PC-3 (cell line): ENCODE measurements at regions not wholly inside any gene's neighbourhood (a gene's known extent, or its start where the extent isn't known, plus 50 kb on each side); places are given as distances from the start of the nearest gene placed in this dataset.

Experiments
- ATAC-seq: fragments of 200-7000 bp; cut with Tn5 transposase; 2 replicates; pipeline ENCODE4 v1.9.1; 2020; ENCODE audit warnings: mild to moderate bottlenecking, moderate library complexity
- BruUV-seq: library from RNA; stranded (reverse); fragments of 400-500 nt; replicated peaks from 2 replicates; lab custom pipeline; 2021; lab: Mats Ljungman, UMichigan
- CTCF ChIA-PET: fragments of 300-600 bp; sonication (Branson Sonifier 250); formaldehyde crosslinking; loops from one replicate; lab custom pipeline; 2022; ENCODE audit warnings: antibody characterized with exemption; lab: Charles Lee
- POLR2A ChIA-PET: fragments of 300-600 bp; sonication (Branson Sonifier 250); formaldehyde crosslinking; loops from one replicate; lab custom pipeline; 2022; ENCODE audit warnings: antibody characterized with exemption; ENCODE audit not compliant: unreplicated experiment; lab: Charles Lee
- DNase-seq: peaks from one replicate; pipeline ENCODE4 v3.0.0-alpha.2; 2015
- H2AFZ ChIP-seq: fragments of 300-600 bp; sonication (generic); 2 replicates; pipeline ENCODE4 v1.6.0; 2016; ENCODE audit warnings: antibody characterized with exemption, low read length
- H3F3A ChIP-seq: fragments of 300-600 bp; sonication (generic); one replicate; pipeline ENCODE4 v1.6.0; 2017; ENCODE audit warnings: antibody characterized with exemption, low read length, control low read depth, mild to moderate bottlenecking; ENCODE audit not compliant: unreplicated experiment
- H3K27ac ChIP-seq: fragments of 300-600 bp; sonication (generic); 2 replicates; pipeline ENCODE4 v1.5.1; 2016; ENCODE audit warnings: mild to moderate bottlenecking, low read length
- H3K27me3 ChIP-seq: fragments of 300-600 bp; sonication (generic); 2 replicates; pipeline ENCODE4 v1.6.1; 2016; ENCODE audit warnings: low read length, mixed read lengths
- H3K36me3 ChIP-seq: fragments of 300-600 bp; sonication (generic); 2 replicates; pipeline ENCODE4 v1.6.1; 2016; ENCODE audit warnings: low read depth, mixed run types, low read length, mixed read lengths
- H3K4me1 ChIP-seq: fragments of 300-600 bp; sonication (generic); 2 replicates; pipeline ENCODE4 v1.5.1; 2016; ENCODE audit warnings: low read length; ENCODE audit not compliant: insufficient read depth
- H3K4me2 ChIP-seq: fragments of 300-600 bp; sonication (generic); 2 replicates; pipeline ENCODE4 v1.6.0; 2016; ENCODE audit warnings: low read length
- H3K4me3 ChIP-seq: fragments of 300-600 bp; sonication (generic); 2 replicates; pipeline ENCODE4 v1.5.1; 2016; ENCODE audit warnings: mild to moderate bottlenecking, low read length, mixed read lengths
- H3K79me2 ChIP-seq: fragments of 300-600 bp; sonication (generic); 2 replicates; pipeline ENCODE4 v1.6.1; 2017; ENCODE audit warnings: low read length, mixed read lengths
- H3K9ac ChIP-seq: fragments of 300-600 bp; sonication (generic); 2 replicates; pipeline ENCODE4 v1.6.0; 2016; ENCODE audit warnings: mild to moderate bottlenecking, low read length
- H3K9me2 ChIP-seq: fragments of 300-600 bp; sonication (generic); replicated peaks from 2 replicates; pipeline ENCODE4 v1.6.1; 2016; ENCODE audit warnings: mixed run types, low read length, mixed read lengths
- H3K9me3 ChIP-seq: fragments of 300-600 bp; sonication (generic); 2 replicates; pipeline ENCODE4 v1.6.1; 2016; ENCODE audit warnings: low read length, mixed read lengths
- H4K20me1 ChIP-seq: fragments of 300-600 bp; sonication (generic); 2 replicates; pipeline ENCODE4 v1.6.1; 2016; ENCODE audit warnings: low read length, mixed read lengths
- EZH2 ChIP-seq: fragments of 300-600 bp; sonication (generic); IDR thresholded peaks from one replicate; pipeline ENCODE4 v1.6.1; 2017; ENCODE audit warnings: antibody characterized with exemption, mild to moderate bottlenecking, low read length; ENCODE audit not compliant: unreplicated experiment
- EZH2phosphoT487 ChIP-seq: fragments of 300-600 bp; sonication (generic); IDR thresholded peaks from 2 replicates; pipeline ENCODE4 v1.6.1; 2018; ENCODE audit warnings: mild to moderate bottlenecking, antibody characterized with exemption, low read length, borderline replicate concordance
- intact Hi-C: fragments of 100-400 bp; cut with micrococcal nuclease; formaldehyde crosslinking; loops from 2 replicates; pipeline ENCODE4 v1.9.0; 2023
- TF ChIP-seq, protein P1 (sequence below): fragments of 300-600 bp; sonication (generic); conservative IDR thresholded peaks from 2 replicates; pipeline ENCODE4 v1.5.1; 2017; ENCODE audit warnings: antibody characterized with exemption, low read depth, mild to moderate bottlenecking, low read length

DNA sequence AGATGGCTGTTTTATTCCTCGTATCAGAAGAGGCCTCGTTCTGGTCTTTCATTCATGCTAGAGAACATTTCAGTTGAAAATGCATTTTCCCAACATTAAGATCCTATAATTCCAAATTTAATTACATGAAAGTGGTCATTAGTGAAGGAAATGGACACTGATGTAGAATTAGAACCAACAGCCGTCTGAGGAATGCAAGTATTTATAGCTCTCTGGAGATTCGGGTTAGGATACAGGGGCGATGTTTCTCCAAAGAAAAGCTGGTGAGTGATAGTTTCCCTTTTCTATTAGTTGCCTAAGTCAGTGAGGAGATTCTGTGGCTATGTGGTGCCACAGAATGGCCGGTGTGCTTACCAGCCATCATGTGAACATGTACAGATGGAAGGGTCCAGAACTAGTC is 109.0 kb upstream of the IL12A start:
- ChIA-PET POLR2A (no interaction called here), CTCF (no interaction called here)
- no peak overlapping the region for H3K4me2 ChIP-seq
- H3K36me3 ChIP-seq: no peaks in the 10 kb centered on the region
- H2AFZ ChIP-seq: no peak overlapping the region
- TF ChIP-seq EZH2 (no peak), EZH2phosphoT487 (no peak)
- TF ChIP-seq, protein P1, sequence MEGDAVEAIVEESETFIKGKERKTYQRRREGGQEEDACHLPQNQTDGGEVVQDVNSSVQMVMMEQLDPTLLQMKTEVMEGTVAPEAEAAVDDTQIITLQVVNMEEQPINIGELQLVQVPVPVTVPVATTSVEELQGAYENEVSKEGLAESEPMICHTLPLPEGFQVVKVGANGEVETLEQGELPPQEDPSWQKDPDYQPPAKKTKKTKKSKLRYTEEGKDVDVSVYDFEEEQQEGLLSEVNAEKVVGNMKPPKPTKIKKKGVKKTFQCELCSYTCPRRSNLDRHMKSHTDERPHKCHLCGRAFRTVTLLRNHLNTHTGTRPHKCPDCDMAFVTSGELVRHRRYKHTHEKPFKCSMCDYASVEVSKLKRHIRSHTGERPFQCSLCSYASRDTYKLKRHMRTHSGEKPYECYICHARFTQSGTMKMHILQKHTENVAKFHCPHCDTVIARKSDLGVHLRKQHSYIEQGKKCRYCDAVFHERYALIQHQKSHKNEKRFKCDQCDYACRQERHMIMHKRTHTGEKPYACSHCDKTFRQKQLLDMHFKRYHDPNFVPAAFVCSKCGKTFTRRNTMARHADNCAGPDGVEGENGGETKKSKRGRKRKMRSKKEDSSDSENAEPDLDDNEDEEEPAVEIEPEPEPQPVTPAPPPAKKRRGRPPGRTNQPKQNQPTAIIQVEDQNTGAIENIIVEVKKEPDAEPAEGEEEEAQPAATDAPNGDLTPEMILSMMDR: no peak
- no peak overlapping the region for H3K27ac ChIP-seq
- no peak overlapping the region for H3K4me3 ChIP-seq
- intact Hi-C loops: loop anchor here (10.0 kb wide), 1 partner anchor 265 kb away; no protein-coding TSS in a partner anchor
- H3K27me3 ChIP-seq: no peaks in the 10 kb centered on the region
- DNase-seq (no peak), ATAC-seq (no peak)
- no peak overlapping the region for H3K9ac ChIP-seq
- H3F3A ChIP-seq: no peaks in the 10 kb centered on the region
- no peaks in the 10 kb centered on the region for H3K9me2 ChIP-seq
- BruUV-seq: no TSS peak
- H4K20me1 ChIP-seq: no peaks in the 10 kb centered on the region
- no peaks in the 10 kb centered on the region for H3K9me3 ChIP-seq
- peaks cover 7% of the 10 kb centered on the region; the same call in 1 of the 2 replicates for H3K79me2 ChIP-seq
- H3K4me1 ChIP-seq: peaks cover 23% of the 10 kb centered on the region

DNA sequence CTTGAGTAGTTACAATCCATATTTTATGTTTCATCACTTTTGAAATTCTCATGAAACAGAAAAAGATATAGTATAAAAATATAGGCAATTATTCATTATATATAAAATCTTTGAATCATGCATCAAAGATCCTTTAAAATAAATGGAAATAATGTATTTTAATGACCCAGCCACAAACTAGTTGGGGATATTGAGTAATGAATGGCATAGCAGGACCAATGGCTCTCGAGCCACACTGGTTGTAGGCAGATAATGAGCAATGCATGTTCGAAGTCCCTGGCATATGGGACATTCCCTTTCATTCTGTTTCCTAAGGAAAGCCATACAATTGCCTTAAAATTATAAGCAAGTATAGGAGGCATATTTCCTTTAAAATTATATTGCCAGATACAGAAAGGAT is 107.4 kb upstream of the IL12A start:
- 0 out of 2 replicates have a peak, but pooled peaks cover 8% of the 10 kb centered on the region for H3K79me2 ChIP-seq
- BruUV-seq: no TSS peak
- intact Hi-C loops: loop anchor here (10.0 kb wide), 1 partner anchor 616 kb away; no protein-coding TSS in a partner anchor
- H3K9ac ChIP-seq: no peak overlapping the region
- CTCF ChIA-PET: no interaction called here
- H3K27ac ChIP-seq: no peak overlapping the region
- POLR2A ChIA-PET: no interaction called here
- ATAC-seq (no peak), DNase-seq (no peak)
- TF ChIP-seq EZH2: no peak
- TF ChIP-seq, protein P1: no peak
- TF ChIP-seq EZH2phosphoT487: no peak
- H3K4me1 ChIP-seq: peaks cover 23% of the 10 kb centered on the region
- H4K20me1 ChIP-seq: no peaks in the 10 kb centered on the region
- no peaks in the 10 kb centered on the region for H3K27me3 ChIP-seq
- H3K4me2 ChIP-seq: no peak overlapping the region
- no peak overlapping the region for H2AFZ ChIP-seq
- no peaks in the 10 kb centered on the region for H3K36me3 ChIP-seq
- H3K4me3 ChIP-seq: no peak overlapping the region
- H3K9me2 ChIP-seq: no peaks in the 10 kb centered on the region
- H3F3A ChIP-seq: no peaks in the 10 kb centered on the region
- H3K9me3 ChIP-seq: no peaks in the 10 kb centered on the region

DNA sequence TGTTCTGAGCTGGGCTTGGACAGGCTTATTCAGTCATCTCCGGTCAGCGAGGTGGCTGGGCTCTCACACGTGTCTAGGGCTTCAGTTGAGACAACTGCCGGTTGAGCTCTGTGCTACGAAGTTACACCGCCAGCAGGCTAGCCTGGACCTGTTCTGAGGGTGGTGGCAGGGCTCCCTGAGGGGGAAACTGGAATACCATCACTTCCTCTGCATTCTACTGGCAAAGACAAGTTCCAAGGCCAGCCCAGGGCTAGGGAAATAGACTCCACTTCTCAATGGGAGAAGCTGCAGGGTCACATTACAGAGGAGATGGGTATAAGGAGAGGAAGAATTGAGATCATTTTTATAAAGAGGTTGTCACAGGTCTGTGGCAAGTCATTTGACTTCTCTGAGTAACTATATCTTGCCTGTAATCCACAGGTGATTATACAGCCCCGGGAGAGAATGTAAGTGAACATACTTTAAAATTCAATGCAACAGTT is 106.8 kb upstream of the IL12A start:
- no peak overlapping the region for H3K9ac ChIP-seq
- no peak overlapping the region for H2AFZ ChIP-seq
- H3K9me2 ChIP-seq: no peaks in the 10 kb centered on the region
- no peak for DNase-seq
- H3K27ac ChIP-seq: no peak overlapping the region
- no peaks in the 10 kb centered on the region for H3K9me3 ChIP-seq
- no peaks in the 10 kb centered on the region for H3F3A ChIP-seq
- ChIA-PET POLR2A (interaction anchor here (0.5 to 0.6 kb wide), 2 partner anchors 28 to 42 kb away, joined by 3 to 4 read pairs; no protein-coding TSS in a partner anchor), CTCF (no interaction called here)
- intact Hi-C loops: loop anchor here (2.0 to 10.0 kb wide), 2 partner anchors 37 to 617 kb away; no protein-coding TSS in a partner anchor
- H3K4me1 ChIP-seq: peaks cover 23% of the 10 kb centered on the region
- H3K79me2 ChIP-seq: 0 out of 2 replicates have a peak, but pooled peaks cover 8% of the 10 kb centered on the region
- H3K4me2 ChIP-seq: no peak overlapping the region
- no peaks in the 10 kb centered on the region for H3K27me3 ChIP-seq
- no peaks in the 10 kb centered on the region for H4K20me1 ChIP-seq
- no peaks in the 10 kb centered on the region for H3K36me3 ChIP-seq
- no peak overlapping the region for H3K4me3 ChIP-seq
- BruUV-seq: no TSS peak
- no peak for ATAC-seq
- TF ChIP-seq EZH2 (no peak), EZH2phosphoT487 (no peak)
- TF ChIP-seq, protein P1: no peak
